HEK293 (cell line): ENCODE measurements at regions not wholly inside any gene's neighbourhood (a gene's known extent, or its start where the extent isn't known, plus 50 kb on each side); places are given as distances from the start of the nearest gene placed in this dataset.

Source experiments
- SP2 ChIP-seq: fragments of 450-650 bp; formaldehyde crosslinking; IDR thresholded peaks from 2 replicates; pipeline ENCODE4 v1.5.1; 2016; ENCODE audit warnings: missing biosample characterization, missing genetic modification characterization
- ZBTB8A ChIP-seq: fragments of 450-650 bp; formaldehyde crosslinking; IDR thresholded peaks from 2 replicates; pipeline ENCODE4 v1.5.1; 2016; ENCODE audit warnings: missing biosample characterization, missing genetic modification characterization
- ZNF132 ChIP-seq: fragments of 450-650 bp; formaldehyde crosslinking; IDR thresholded peaks from 2 replicates; pipeline ENCODE4 v1.5.1; 2017; ENCODE audit warnings: missing biosample characterization, missing genetic modification characterization, borderline replicate concordance
- ZNF23 ChIP-seq: fragments of 450-650 bp; formaldehyde crosslinking; IDR thresholded peaks from 2 replicates; pipeline ENCODE4 v1.5.1; 2016; ENCODE audit warnings: missing biosample characterization, missing genetic modification characterization, borderline replicate concordance
- ZNF239 ChIP-seq: fragments of 450-650 bp; formaldehyde crosslinking; IDR thresholded peaks from 2 replicates; pipeline ENCODE4 v1.5.1; 2016; ENCODE audit warnings: missing biosample characterization, missing genetic modification characterization
- ZNF24 ChIP-seq: fragments of 450-650 bp; formaldehyde crosslinking; IDR thresholded peaks from 2 replicates; pipeline ENCODE4 v1.5.1; 2016; ENCODE audit warnings: missing biosample characterization, missing genetic modification characterization
- ZNF354C ChIP-seq: fragments of 450-650 bp; formaldehyde crosslinking; IDR thresholded peaks from 2 replicates; pipeline ENCODE4 v1.5.1; 2016; ENCODE audit warnings: missing biosample characterization, missing genetic modification characterization, low read depth, borderline replicate concordance
- ZNF76 ChIP-seq: fragments of 450-650 bp; formaldehyde crosslinking; IDR thresholded peaks from 2 replicates; pipeline ENCODE4; 2016; ENCODE audit warnings: low read depth, missing biosample characterization, missing genetic modification characterization, borderline replicate concordance
- TF ChIP-seq, protein P1 (sequence below): fragments of 450-650 bp; formaldehyde crosslinking; IDR thresholded peaks from 2 replicates; pipeline ENCODE4 v1.5.1; 2016; ENCODE audit warnings: missing biosample characterization, missing genetic modification characterization
- TF ChIP-seq, protein P2 (sequence below): sonication (generic); formaldehyde crosslinking; IDR thresholded peaks from 2 replicates; pipeline ENCODE4 v1.8.1; 2022; ENCODE audit warnings: mild to moderate bottlenecking, moderate library complexity, missing genetic modification reagents
- TF ChIP-seq, protein P3 (sequence below): fragments of 450-650 bp; formaldehyde crosslinking; IDR thresholded peaks from 2 replicates; pipeline ENCODE4 v1.5.1; 2016; ENCODE audit warnings: missing biosample characterization, missing genetic modification characterization, low read depth
- TF ChIP-seq, protein P4 (sequence below): fragments of 450-650 bp; formaldehyde crosslinking; IDR thresholded peaks from 2 replicates; pipeline ENCODE4 v1.5.1; 2016; ENCODE audit warnings: missing biosample characterization, missing genetic modification characterization

DNA sequence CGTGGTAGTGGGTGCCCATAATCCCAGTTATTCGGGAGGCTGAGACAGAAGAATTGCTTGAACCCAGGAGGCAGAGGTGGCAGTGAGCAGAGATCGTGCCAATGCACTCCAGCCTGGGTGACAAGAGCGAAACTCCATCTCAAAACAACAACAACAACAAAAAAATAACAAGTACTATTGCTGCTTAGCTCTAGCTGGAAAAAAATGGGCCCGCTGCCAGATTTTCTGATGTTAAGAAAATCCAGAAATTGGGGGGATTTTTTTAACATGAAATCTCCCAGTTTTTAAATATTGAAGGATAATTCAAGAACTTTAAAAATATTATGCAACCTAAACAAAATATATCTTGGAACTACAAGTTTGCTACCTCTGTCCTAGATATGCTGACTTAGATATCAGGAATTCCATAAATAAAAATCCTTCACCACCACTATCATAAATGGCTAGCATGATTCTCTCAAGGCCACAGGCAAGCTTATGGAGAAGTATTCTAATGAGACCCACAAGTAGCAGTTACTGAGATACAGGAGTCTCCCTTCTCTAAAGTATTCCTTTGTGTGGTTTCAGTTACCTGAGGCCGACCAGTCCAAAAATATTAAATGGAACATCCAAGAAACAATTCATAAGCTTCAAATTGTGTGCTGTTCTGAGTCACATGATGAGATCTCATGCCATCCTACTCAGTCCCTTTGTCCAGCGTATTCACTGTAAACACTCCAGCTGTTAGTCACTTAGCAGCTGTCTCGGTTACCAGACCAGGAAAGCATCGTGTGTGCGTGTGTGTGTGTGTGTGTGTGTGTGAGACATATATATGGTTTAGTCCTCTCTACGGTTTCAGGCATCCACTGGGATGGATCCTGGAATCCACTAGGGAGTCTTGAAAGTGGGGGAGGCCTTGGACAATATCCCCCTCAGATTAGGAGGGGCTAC, 277.2 kb downstream of the TBL1XR1 start:
- TF ChIP-seq, protein P1, sequence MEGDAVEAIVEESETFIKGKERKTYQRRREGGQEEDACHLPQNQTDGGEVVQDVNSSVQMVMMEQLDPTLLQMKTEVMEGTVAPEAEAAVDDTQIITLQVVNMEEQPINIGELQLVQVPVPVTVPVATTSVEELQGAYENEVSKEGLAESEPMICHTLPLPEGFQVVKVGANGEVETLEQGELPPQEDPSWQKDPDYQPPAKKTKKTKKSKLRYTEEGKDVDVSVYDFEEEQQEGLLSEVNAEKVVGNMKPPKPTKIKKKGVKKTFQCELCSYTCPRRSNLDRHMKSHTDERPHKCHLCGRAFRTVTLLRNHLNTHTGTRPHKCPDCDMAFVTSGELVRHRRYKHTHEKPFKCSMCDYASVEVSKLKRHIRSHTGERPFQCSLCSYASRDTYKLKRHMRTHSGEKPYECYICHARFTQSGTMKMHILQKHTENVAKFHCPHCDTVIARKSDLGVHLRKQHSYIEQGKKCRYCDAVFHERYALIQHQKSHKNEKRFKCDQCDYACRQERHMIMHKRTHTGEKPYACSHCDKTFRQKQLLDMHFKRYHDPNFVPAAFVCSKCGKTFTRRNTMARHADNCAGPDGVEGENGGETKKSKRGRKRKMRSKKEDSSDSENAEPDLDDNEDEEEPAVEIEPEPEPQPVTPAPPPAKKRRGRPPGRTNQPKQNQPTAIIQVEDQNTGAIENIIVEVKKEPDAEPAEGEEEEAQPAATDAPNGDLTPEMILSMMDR = no peak
- TF ChIP-seq ZNF239 (no peak), SP2 (no peak), ZBTB8A (tag by site-specific recombination) (no peak), ZNF76 (no peak), ZNF23 (no peak), ZNF24 (tag by site-specific recombination) (no peak), ZNF354C (tag by site-specific recombination) (no peak), ZNF132 (tag by site-specific recombination) (no peak)
- TF ChIP-seq, protein P2, sequence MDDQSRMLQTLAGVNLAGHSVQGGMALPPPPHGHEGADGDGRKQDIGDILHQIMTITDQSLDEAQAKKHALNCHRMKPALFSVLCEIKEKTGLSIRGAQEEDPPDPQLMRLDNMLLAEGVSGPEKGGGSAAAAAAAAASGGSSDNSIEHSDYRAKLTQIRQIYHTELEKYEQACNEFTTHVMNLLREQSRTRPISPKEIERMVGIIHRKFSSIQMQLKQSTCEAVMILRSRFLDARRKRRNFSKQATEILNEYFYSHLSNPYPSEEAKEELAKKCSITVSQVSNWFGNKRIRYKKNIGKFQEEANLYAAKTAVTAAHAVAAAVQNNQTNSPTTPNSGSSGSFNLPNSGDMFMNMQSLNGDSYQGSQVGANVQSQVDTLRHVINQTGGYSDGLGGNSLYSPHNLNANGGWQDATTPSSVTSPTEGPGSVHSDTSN (CRISPR knock-in tag) = no peak
- TF ChIP-seq, protein P3, sequence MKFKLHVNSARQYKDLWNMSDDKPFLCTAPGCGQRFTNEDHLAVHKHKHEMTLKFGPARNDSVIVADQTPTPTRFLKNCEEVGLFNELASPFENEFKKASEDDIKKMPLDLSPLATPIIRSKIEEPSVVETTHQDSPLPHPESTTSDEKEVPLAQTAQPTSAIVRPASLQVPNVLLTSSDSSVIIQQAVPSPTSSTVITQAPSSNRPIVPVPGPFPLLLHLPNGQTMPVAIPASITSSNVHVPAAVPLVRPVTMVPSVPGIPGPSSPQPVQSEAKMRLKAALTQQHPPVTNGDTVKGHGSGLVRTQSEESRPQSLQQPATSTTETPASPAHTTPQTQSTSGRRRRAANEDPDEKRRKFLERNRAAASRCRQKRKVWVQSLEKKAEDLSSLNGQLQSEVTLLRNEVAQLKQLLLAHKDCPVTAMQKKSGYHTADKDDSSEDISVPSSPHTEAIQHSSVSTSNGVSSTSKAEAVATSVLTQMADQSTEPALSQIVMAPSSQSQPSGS (tag by site-specific recombination) = no peak
- TF ChIP-seq, protein P4, sequence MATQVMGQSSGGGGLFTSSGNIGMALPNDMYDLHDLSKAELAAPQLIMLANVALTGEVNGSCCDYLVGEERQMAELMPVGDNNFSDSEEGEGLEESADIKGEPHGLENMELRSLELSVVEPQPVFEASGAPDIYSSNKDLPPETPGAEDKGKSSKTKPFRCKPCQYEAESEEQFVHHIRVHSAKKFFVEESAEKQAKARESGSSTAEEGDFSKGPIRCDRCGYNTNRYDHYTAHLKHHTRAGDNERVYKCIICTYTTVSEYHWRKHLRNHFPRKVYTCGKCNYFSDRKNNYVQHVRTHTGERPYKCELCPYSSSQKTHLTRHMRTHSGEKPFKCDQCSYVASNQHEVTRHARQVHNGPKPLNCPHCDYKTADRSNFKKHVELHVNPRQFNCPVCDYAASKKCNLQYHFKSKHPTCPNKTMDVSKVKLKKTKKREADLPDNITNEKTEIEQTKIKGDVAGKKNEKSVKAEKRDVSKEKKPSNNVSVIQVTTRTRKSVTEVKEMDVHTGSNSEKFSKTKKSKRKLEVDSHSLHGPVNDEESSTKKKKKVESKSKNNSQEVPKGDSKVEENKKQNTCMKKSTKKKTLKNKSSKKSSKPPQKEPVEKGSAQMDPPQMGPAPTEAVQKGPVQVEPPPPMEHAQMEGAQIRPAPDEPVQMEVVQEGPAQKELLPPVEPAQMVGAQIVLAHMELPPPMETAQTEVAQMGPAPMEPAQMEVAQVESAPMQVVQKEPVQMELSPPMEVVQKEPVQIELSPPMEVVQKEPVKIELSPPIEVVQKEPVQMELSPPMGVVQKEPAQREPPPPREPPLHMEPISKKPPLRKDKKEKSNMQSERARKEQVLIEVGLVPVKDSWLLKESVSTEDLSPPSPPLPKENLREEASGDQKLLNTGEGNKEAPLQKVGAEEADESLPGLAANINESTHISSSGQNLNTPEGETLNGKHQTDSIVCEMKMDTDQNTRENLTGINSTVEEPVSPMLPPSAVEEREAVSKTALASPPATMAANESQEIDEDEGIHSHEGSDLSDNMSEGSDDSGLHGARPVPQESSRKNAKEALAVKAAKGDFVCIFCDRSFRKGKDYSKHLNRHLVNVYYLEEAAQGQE = no peak
